DMS79 (cell line): ENCODE measurements at regions not wholly inside any gene's neighbourhood (a gene's known extent, or its start where the extent isn't known, plus 50 kb on each side); places are given as distances from the start of the nearest gene placed in this dataset.
"Not testable (repeated sequence)": the region's sequence is repeated elsewhere in the genome, so short reads cannot be mapped to it uniquely, and the experiment has no call there.

ENCODE experiments used
- DNase-seq: peaks from one replicate; lab custom pipeline; 2025; lab: John Stamatoyannopoulos, UW

DNA sequence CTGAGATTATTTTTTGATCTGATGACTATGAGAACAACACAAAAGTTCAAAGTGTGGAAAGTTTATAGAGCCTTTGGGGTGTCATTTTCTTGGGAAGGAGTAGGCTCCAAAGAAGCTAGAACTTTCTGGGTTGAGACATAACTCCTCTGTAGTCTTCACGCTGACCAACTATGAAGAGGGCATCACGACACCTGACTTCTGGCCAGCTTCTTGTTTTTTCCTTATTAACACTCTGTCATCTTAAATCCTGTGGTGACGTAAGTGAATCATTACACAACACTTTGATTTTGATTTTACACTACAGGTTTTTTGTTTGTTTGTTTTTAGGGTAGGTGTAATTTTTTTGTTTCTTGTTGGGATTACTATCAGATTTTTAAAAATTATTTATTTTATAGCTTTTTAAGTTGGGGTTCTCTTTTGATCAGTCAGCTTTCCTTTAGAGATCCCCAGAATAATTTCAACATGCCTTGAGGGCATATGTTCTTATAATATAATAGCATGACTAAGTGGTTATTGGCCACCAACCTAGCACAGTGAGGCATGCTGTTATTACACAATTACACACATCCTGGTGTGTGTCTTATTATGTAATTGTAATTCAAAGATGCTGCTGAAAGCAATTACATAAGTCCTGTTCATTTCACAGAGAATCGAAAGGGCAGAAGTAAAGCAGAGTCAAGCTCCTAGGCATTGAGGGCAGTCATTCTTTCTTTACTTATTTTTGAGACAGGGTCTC, 281.6 kb upstream of the NOTCH2NLA start:
- DNase-seq: not testable (repeated sequence)

DNA sequence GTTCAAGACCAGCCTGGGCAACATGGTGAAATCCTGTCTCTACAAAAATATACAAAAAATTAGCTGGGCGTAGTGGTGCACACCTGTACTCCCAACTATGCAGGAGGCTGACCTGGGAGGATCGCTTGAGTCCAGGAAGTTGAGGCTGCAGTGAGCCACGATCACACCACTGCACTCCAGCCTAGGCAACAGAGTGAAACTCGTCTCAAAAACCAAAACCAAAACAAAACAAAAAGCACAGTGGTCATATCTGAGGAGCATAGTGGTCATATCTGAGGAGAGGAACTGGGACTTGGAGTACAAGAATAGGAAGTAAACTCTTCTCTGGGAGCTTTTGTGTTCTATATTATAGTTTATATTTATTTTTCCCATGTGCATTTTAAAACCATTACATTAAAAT, 275.3 kb upstream of the NOTCH2NLA start:
- DNase-seq: not testable (repeated sequence)

DNA sequence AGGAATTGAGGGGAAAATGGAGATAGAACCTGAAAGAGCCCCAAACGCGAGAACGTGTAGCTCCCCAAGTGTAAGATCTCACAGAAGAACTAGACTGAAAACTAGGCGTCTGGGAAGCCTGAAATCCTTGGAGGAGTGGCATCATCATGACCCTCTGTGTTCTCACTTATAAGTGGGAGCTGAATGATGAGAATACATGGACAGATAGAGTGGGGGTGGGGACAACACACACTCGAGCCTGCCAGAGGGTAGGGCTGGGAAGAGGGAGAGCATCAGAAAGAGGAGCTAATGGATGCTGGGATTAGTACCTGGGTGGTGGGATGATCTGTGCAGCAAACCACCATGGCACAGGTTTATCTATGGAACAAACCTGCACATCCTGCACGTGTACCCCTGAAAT, 258.7 kb upstream of the NOTCH2NLA start:
- not testable (repeated sequence) for DNase-seq

DNA sequence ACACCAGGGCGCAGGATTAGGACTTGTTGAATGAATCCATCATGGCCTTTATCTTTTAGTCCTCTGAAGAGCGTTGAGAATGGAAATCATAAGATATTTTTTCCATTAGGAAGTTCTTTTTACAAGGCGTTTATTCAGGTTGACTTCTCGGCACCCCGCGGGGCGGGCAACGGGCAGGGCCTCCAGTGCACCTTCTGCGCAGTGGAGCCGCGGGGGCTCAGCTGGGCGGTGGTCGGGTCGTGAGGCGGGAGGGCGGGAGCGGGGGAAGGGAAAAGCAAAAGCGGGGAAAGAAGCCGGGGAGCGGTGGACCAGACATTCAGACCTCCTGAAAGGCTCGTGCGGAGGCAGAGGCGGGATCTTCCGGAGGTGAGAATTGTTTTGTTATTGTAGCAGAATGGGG, 258.3 kb upstream of the NOTCH2NLA start:
- not testable (repeated sequence) for DNase-seq

DNA sequence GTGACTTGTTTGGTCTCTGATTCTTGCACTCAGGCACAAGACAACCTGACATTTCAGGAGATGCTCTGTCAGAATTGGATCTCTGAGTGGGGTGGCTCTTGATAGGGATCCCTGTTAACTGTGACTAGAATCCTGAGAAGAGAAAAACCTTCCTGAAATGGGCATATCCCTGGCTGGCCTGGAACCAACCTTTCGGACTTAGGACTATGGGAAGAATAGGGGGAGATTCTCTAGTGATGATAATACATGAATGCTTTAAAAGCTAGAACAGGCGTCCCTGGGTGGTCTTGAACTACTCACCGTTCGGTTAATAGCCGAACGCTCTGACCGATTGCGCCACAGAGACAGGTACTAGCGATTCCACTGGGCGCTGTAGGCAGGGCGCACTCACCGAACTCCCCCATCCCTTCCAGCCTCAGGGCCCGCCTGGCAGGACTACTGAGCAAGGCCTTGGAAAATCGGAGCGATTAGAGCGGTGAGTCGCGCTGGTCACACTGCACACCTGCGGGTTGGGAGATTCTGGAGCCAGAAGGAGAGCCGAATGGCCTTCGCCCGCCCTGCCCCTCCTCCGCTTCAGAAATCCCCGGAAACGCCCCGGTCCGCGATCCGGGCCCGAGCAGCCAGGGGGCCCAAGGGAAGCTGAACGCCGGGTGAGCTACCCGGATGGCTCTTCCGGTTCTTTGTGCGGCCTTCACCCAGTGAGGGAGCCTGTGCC, 257.6 kb upstream of the NOTCH2NLA start:
- DNase-seq: not testable (repeated sequence)

DNA sequence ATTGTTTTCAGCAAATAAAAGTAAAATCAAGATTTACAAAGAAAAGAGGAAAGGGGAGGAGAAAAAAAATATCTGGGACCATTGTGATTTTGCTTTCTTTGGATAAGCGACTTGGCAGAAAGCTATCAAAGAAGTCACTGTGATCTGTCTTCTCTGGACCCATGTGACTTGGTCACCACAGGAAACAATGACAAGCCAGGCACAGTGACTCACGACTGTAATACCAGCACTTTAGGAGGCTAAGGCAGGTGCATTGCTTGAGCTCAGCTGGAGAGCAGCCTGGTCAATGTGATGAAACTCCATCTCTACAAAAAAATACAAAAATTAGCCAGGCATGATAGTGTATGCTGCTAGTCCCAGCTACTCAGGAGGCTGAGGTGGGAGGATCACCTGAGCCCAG, 255.4 kb upstream of the NOTCH2NLA start:
- DNase-seq: not testable (repeated sequence)

DNA sequence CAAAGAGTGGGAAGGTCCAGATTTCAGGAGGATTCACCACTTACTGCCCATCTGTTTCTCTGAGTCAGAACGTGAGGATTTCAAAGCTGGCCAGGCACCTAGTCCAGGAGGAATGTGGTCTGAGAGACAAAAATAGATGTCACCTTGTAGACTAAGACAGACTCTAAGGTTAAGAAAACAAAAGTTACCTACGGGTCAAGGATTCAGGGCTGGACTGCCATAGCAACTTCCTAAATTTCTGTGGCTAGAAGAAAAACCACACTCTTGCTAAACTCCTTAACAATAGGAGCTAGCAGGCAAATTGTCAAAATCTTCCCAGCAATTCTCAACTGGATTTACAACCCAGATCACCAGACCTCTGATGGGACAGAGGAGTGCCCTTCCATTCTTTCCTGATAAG, 250.4 kb upstream of the NOTCH2NLA start:
- not testable (repeated sequence) for DNase-seq

DNA sequence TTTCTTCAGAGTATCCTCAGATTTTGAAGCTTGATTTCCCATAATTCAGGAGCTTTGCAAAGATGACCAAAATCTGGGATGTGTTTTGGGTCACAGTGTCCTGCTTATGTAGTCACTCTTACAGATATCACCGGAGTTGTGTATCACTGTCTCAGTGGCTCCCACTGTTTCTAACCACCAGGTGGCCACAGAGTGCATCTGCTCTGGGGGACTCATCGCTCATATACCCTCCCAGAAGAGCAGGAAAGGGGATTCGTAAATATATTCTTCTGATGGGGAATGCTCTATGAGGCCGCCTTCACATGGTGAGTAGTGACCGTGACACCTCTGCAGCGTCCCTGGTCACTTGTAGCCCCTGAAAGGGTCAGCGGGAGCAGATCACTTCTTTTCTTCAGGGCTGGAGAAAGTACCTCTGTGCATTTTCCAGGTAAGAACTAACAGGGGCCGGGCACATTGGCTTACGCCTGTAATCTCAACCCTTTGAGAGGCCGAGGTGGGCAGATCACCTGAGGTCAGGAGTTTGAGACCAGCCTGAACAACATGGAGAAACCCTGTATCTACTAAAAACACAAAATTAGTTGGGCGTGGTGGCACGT, 249.4 kb upstream of the NOTCH2NLA start:
- not testable (repeated sequence) for DNase-seq

DNA sequence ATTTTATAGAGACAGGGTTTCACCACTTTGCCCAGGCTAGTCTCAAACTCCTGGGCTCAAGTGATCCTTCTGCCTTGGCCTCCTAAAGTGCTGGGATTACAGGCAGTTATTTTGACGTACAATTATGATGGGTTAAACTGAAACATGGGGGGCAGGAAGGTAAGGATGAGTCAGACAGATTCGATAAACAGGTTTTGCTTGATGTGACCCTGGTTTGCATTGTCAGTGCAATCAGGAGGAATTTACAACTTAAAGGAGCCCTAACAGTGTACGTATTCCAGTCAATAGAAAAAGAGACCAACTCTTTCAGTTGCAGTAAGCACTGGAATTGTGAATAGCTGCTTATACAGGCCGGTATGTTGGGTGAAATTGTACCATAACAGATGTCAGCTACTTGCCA, 246.3 kb upstream of the NOTCH2NLA start:
- DNase-seq: not testable (repeated sequence)

DNA sequence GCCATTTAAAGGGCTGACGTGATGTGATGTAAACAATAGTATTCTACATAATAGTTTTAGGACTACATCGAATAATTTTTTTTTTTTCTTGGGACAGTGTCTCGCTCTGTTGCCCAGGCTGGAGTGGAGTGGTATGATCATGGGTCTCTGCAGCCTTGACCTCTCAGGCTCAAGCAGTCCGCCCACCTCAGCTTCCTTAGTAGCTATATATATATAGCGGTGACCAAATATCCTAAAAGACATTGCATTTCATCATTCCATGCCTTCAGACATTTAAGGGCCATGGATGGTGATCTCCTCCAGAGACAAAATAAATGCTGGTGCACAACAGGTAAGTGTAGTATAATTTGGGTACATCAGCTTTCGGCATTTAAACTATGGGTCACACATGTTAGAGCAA, 245.4 kb upstream of the NOTCH2NLA start:
- DNase-seq: not testable (repeated sequence)

DNA sequence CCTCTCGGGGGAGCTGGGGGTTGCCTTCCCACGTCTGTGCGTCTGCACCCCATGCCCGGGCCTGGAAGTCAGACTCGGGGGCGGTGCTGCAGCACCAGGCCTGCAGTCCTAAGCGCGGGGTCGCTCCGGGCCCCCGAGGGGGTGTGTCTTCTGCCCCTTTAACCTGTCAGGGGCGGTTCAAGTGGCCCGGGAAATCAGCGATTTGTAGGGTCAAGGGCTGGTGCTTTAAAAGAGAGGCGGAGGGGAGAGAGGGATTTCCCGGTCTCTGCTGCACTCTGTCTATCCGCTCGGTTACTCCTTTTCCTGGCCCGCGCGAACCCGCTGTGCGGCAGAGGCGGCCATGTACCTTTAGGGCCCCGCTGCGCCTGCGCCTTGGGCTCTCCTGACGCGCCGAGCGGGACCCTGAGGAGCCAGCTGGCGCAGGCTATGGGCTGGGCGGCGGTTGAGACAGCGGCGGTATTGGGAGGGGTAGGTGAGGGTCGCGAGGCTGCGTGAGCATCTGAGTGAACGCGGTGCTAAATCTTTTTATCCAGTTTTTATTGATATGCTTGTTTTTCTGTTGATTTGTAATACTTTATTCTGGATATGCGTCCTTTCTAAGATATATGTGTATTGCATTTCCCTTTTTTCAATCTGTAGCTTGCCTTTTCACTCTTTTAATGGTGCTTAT, 243.5 kb upstream of the NOTCH2NLA start:
- not testable (repeated sequence) for DNase-seq

DNA sequence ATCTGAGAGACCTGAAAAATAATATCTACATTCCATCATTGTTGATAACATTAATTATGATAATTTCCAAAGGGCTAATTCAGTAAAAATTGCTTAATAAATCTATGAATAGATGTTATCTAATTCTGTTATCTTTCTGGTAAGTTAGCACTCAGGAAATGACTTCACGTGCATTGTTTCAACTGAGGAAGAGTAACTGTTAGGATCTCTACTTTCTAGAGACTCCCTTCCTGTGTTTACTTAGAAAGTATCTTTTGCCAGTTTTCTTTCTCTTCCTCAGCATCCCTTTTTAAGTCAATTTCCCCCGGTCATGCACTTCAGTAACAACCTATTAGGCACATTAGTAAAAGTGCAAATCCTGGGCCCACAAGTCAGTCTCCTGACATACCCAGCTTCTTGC, 231.1 kb upstream of the NOTCH2NLA start:
- DNase-seq: not testable (repeated sequence)

DNA sequence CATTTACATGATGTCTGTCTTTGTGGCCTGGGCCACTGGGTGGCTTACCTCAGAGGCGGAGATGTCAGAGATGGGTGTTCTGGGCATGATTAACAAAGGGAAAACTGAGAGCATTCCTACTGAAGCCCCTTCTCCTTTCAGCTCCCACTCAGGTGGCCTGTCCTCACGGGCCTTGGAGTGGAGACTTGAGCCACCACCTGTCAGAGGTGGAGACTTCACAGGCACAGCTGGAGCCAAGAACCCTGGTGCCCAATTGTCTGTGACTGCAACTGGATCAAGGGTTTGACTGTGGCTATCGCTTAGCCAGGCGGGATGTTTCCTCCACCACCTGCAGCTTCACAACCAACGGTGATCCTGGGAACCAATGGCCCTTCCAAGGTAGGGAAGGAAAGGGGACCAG, 230.5 kb upstream of the NOTCH2NLA start:
- DNase-seq: not testable (repeated sequence)

DNA sequence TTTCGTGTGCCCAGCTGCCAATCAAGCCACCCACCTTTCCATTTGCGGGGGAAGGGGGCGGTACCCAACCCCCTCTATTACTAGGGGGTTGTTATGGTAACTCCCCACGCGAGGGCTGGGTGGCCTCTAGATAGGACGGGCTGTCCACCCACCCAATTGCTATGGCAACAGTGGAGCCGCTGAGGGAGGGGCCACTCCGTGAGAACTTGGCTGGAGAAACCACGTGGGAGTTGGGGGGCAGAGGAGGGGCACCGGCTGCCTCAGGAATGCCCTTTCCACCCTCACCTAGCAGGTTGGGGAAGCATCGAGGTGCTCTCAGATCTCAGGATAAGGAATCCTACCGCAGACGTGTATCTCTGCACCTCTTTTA, 220.0 kb upstream of the NOTCH2NLA start:
- not testable (repeated sequence) for DNase-seq

DNA sequence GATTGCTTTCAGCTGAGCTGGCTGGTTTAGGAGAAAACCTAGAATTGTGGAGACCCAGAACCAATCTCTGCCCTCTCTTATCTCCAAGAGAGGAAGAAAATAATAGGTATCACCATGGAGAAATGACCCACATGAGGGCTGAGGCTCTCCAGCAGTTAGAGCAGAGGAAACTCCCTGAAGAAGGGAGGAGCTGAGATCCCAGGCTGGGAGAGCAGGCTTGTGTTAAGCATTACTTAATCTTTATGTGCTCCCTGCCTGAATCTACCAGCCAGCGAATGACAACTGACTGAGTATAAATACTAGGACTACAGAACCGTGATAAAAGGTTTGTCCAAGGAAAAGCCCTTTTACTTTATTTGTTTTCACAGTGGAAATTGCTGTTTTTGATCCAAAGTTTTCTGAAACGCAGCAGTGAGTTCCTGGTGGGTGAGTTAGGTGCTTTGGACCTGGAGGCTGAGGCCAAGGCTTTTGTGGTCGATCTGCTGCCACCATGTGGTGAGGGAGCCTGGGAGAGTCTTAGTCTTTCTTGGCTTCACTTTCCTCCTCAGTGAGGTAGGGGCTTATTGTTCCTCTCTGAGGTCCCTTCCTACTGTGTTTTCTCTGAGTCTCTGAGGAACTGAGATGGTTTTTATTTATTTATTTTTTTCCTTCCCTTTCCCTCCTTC, 219.5 kb upstream of the NOTCH2NLA start:
- DNase-seq: not testable (repeated sequence)

DNA sequence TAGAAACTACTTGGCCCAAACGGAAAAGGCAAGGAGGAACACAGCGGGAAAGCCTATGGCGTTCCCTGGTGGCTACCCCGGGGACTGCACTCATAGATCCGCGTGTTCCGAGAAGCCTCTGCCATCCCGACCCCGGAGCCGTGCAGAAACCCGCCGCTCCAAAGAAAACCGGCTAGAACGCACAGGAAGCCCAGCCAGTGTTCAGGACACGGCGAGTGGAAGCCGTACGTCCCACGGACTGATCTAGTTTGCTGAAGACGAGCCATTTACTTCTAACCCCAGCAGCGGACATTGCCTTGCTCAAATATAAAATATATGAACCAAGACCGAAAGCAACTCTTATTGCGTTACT, 215.0 kb upstream of the NOTCH2NLA start:
- DNase-seq: not testable (repeated sequence)

DNA sequence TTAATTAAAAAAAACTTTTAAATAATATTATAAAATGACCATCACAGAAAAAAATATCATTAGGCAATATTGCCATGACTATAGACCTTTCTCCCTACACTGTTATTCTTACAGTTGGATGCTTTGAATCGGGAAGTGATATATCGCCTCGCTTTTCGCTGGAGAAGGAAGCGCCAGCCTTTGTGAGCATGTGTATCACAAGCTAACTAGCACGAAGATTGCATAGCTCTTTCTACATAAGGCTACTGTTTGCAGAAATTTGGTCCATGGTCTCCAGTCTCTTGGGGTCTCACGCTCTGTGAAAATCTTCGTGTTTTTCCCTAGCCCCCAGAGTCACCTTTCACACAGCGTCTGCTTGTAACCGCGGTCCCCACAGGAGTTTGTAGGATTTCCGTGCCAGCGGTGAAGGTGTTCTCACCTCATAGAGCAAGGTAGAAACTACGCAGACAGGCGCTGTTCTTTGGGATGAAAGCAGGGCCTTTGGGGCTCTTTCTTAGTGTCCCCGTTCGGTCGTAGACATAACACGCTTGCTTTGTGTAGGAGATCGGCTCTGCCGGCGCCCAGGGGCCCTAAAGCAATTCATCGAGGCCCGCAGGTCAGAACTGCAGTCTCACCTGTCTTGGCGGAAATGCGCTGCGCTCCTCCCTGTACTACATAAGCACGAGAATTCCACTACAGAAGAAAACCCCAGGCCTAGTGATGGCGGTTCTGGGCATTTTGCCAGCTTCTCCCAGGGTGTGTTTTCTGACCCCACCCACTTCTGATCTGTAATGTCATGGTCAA, 214.5 kb upstream of the NOTCH2NLA start:
- not testable (repeated sequence) for DNase-seq

DNA sequence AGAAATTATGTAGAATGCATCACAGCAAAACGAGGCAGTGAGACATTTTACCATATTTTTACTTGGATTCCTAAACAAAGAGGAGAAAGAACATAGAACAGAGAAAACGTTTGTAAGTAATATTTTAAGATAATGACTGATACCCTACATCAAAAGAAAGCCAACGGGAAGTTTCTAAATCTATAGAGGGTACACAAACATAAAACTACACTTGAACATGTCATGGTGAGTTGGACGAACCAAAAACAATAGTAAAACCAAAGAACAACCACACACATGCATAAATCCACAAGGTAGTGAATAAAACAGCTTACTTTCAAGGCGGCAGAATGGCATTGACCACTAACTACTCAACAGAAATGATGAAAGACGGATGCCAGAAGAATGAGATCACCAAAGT, 209.7 kb upstream of the NOTCH2NLA start:
- DNase-seq: not testable (repeated sequence)

DNA sequence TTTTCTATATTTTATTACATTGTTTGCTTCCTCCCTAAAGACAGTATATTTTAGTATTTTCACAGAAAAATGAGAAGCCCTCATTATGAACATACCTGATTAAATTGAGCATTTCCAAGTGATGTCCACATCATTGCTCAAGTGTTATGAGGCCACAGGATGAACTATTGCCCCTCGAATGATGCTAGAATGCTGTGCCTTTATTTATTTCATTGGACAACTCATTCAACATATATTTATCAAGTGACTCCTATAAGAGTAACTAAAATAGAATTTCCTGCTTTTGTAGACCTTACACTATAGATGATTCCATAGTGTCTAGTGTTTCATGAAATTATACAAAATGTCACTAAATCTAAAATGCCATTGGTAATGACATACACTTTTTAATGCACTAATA, 187.8 kb upstream of the NOTCH2NLA start:
- not testable (repeated sequence) for DNase-seq

DNA sequence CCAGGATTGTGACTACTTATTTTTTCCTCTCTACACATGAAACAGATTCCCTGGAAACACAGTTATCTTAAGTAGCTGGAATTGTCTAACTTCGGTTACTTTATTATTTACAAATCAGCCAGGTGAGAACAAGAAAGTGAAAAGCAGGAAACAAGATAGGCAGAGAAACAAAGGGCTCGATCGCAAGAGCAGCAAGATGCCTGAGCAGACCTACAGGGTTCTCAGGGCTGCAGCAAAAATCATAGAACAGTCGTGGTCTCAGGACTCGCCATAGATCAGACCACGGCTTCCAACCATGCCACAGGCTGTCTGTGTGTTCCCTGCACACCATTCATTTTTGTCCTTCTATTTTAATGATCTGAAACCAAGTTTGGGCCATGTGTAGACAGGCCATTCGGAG, 186.2 kb upstream of the NOTCH2NLA start:
- not testable (repeated sequence) for DNase-seq

DNA sequence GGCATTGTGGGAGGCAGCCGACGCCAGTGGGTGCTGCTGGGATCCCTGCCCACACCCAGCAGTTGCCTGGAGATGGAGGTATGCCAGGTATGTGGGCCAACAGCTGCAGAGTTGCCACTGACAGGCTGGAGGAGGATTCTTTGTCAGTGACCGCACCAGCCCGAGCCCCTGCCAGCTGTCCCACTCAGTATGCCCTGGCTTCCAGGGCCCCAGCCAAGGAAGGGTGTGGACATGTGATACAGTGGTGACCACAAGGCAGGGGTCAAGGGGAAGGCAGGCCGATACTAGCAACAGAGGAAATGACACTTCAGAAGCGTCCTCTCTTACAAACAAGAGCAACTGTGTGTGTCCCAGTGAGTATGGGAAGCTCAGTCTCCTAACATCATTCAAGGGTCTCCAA, 185.1 kb upstream of the NOTCH2NLA start:
- DNase-seq: not testable (repeated sequence)
